NCI-H748 (cell line): ENCODE measurements at regions not wholly inside any gene's neighbourhood (a gene's known extent, or its start where the extent isn't known, plus 50 kb on each side); places are given as distances from the start of the nearest gene placed in this dataset.

Source experiments
- DNase-seq: peaks from one replicate; lab custom pipeline; 2025; ENCODE audit not compliant: unreplicated experiment; lab: John Stamatoyannopoulos, UW

DNA sequence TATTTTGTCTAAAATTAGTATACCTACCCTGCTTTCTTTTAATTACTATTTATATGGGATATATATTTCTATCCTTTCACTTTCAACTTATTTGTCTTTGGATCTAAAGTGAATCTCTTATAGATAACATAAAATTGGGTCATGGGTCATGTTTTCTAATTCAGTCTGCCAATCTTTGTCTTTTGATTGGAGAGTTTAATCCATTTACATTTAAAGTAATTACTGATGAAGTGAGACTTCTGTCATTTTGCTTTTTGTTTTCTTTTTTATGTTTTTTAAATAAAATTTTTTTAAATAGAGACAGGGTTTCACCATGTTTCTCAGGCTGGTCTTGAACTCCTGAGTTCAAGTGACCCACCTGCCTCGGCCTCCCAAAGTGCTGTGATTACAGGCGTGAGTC lies 50.5 kb upstream of the PRDM1 start:
- DNase-seq, result no peak

DNA sequence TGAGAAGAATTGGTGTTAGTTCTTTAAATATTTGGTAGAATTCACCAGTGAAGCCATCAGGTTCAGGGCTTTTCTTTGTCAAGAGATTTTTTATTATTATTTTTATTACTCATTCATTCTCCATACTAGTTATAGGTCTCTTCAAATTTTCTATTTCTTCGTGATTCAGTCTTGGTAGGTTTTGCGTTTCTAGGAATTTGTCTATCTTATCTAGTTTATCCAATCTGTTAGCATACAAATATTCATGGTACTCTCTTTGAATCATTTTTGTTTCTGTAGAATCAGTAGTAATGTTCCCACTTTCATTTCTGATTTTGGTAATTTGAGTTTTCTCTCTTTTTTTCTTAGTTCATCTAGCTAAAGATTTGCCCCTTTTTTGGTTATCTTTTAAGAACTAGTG lies 52.3 kb upstream of the PRDM1 start:
- DNase-seq, result no peak

DNA sequence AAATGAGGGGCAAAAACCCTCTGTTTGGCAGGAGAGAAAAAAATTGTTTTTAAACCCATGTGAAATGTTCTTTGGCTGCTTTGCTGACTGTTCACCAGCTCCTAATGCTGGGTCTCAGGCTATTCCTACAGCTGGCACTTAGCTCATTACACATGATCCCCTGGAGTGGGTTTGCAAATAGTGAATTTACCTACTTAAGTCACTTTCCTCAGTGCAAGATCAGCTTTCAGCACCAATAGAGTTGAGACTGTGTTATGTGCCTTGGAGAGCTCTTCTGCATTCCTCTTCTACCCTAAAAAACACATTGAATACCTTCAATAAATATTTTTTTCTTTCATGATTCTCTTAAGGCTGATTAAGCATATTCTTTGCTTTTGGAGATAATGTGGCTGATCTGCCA lies 58.4 kb upstream of the PRDM1 start:
- peak; percentile 17 for DNase-seq

DNA sequence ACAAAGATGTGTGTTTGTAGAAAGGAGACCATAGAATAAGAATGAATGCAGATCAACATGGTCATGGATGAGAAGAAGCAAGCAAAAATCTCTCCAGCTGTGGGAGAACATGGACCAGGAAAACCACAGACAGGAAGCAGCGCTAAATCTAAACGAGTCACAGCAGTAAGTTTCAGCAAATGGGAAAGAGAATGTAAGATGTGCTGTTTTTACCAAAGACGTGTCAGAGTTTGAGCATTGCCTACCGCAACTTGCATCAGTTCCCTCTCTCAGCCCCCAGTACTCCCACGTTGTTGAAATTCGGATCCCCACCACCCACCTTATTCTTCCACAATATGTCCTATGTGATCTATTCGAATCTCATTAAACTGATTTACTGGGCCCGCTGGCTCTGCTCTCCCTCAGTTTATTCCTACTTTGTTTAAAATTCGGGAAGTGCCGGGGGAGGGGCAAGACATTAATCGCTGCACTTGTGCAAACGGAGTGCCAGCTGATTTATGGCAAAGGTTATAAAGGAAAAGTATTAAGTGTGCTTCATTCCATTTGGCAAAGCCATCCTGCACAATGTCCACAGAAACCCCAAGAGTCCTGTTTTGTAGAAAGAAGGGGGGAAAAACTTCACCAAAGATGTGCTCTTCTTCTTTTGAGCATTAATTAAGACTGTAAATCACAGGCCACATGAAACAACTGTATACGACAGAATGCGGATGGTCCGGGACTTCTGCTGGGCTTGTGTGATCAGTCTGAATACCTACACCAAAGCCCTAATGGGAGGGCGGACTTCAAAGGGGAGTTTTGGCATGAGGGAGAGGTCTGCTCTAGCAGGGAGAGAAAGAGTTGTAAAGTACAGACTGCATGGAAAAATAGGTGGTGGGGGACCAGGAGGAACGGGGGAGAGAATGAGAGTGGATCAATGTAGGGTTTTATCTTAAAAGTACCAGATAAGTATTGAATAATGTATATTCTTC lies 59.1 kb upstream of the PRDM1 start:
- no peak for DNase-seq

- no peak for DNase-seq
These were observed 60.5 kb upstream of the PRDM1 start for GRCh38 chr6:106025655-106026054.

GRCh38 chr6:106022801-106023200 lies 63.3 kb upstream of the PRDM1 start:
- no peak for DNase-seq

DNA sequence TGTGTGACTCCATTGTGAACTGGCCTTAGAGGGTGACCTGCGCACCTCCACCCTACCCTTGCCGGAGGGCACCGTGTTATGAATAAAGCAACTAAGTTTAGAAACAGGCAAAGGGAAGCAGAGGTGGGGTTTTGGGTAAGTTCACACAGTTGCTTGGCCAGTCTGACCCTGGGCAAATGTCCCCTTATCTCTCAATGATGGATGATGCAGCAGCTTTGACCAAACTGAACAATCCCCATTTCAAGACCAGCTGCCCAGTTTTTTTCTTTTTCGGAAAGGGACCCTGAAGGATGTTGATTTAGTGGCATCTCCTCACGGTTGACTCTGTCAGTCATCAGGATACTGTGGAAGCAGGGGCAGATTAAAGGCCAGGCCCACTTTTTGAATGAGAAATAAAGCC lies 68.7 kb upstream of the PRDM1 start:
- no peak for DNase-seq

DNA sequence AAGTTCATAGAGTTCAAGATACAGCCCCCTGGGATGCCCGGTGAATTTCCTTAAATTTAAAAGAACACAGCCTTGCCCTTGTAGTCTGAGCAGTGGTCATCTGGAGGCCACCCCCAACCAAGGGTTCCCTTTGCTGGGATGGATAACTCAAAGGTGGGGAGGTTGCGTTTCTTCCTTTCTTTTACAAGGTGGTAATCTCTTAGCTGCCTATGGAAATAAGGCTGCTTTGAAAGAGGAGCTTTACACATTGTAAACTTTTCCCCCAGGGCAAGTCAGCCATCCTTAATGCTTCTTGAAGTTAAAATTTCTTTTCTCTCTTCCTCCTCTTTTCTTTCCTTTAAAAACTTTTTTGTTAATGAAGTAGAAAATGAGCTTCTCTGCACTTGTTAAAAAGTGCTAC lies 71.2 kb upstream of the PRDM1 start:
- DNase-seq, result no peak

- DNase-seq, result no peak
These were observed 74.7 kb upstream of the PRDM1 start for GRCh38 chr6:106011476-106011875.

DNA sequence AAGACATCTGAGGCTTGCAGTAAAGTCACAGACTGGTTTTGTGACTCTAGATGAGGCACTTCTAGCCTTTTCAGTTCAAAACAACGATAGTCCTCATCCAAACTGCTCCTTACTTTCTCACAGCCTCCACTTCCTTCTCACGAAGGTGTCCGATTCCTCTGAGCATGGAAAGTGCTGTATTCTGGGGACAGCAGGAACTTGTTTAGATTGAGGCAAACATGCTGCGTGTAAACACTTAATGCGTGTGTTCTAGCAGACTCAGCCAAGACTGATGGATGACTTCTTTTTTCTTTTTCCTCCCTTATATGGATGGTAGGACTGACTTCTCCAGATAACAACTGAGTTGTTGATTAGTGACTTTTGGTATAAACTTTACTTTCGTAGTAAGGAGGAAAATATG lies 80.2 kb upstream of the PRDM1 start:
- DNase-seq, result no peak

DNA sequence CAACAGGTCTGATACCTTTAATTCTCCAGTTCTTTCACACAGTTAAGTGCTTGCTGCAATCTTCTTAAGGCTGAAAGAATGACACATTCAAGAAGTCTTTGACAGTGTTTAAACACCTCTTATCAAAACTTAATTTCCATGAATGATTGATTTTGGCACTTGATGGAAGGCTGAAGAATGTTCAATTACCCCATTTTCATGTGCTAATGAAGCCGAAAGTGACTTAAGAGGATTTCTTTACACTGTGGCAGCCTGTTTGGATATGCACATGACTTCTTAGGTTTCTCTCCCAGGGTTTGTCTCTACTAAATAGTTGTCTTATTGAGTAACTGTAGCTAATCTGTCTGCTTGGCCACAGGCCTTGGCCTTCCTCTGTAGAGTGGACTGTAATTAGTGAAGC lies 81.1 kb upstream of the PRDM1 start:
- DNase-seq, result no peak

DNA sequence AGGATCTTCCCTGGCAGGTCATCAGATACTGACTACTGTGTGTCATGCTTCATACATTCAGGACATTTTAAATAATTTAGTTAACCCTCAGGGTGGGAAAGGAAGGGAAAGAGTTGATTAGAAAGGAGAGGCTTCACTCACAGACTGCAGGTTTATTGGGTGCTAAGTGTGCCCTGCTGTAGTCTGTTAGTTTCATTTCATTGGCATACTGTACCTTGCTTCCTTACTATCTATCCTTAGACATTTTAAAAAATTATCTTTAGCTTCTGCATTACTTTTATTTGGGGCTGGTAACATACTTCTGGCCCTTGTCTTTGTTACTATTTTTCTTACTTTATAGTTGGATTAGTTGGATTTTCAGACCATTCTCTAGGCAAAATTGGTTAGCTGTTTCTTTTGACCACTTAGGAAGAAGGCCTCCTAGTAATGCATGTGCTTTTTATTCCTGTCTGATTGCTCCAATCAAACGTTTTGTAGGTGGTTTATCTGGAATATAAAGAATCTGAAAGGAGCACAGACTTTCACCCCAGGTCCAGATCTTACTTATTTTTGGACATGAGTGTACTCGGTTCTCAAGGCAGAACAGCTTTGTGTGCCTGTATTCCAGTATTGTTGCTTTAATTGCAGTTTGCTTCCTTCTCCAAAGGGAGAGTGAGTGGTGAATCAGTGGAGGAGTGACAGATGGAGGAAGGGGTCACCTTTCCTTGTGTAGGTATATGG lies 82.7 kb upstream of the PRDM1 start:
- DNase-seq, result no peak

DNA sequence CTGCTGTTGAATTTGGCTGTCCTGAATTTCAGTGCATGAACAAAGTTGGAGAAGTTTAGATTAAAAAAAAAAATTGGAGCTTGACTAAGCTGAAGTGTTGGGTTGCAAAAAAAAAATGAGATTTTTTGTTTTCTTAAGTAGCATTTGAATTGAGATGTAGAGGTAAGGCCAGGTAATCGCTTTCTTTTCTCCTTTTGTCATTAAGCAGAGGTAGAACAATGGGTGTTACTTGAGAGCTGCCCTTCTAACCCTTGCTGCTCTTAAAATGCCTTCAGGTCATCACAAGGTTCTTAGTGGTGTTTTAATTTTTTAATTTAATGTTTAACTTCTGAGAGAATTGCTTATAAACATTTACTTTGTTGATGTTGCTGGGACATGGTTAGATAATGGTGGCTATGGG lies 84.1 kb upstream of the PRDM1 start:
- DNase-seq, result no peak

DNA sequence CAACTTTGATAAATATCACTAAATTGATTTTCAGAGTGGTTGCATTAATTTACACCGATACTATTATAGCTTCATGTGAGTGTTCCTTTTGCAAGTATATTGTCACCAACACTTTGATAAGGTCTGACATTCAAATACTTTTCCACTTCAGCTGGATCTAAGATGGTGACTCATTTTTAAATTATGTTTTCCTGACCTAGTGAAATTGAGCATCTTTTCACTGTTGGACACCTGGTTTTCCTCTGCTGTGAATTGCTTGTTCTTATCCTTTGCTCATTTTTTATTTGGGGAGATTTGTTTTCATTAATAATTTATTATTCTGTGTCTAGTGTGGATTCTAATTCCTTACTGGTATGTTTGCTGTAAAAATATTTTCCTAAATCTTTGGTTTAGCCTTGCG lies 85.2 kb upstream of the PRDM1 start:
- no peak for DNase-seq

GRCh38 chr6:105997482-105997881 lies 88.7 kb upstream of the PRDM1 start:
- DNase-seq, result no peak

GRCh38 chr6:105995391-105995865 lies 90.7 kb upstream of the PRDM1 start:
- DNase-seq, result peak; percentile 54

DNA sequence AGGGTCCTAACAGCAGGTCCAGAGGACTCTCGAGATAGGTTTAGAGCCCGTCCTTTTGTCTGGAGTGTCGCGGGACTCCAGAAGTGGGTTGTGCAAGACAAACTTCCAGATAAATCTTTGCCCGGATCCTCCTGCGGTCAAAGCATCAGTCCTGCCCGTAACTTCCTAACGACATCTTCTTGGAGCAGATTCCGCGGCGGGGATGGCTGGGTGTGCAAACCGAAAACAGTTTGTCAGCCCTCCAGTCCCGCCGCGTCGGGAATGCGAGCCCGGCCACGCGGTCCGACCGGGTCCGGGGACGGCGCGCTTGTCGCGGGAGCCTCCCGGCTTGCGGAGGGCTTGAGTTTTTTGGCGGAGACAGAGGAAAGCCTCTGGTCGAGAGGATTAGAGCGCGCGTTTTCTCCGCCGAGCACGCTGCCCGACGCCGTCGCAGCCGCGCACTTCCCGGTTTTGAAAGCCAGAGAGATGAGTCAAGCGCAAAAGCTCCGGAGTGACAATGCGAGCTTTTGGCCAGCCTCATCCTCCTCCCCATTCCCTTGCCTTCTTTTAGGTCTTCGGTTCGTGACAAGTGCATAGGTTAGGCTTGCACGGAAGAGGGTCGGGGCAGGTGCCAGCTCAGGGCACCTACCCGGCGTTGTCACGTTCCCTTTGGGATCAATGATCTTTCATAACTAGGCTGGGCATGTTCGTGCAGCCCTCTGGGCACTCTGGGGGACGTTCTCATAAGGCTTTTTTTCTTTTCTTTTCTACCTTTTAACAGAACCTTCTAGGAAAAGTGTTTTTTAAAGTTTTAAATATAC lies 91.3 kb upstream of the PRDM1 start:
- peak; percentile 70 for DNase-seq

DNA sequence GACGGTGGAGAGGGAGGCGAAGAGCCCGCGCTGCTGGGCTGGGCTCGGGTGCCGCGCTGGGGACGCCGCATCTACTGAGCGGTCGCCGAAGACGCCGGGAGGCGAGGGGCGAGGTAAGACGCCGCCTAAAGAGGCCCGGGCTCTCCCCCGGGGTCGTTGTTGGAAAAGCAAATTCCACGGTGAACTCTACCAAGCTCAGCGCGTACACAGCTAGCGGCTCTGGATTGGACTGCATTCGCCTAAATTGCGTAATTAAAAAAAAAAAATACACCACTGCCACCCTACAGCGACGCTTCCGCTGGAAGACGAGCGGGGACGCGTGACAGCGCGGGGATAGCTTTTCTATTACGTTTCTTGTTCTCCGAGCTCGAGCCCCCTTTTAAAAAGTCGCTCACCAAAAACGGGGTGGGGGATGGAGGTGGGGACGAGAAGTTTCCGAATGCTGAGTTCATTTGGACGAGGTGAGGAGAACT lies 92.0 kb upstream of the PRDM1 start:
- DNase-seq, result no peak

DNA sequence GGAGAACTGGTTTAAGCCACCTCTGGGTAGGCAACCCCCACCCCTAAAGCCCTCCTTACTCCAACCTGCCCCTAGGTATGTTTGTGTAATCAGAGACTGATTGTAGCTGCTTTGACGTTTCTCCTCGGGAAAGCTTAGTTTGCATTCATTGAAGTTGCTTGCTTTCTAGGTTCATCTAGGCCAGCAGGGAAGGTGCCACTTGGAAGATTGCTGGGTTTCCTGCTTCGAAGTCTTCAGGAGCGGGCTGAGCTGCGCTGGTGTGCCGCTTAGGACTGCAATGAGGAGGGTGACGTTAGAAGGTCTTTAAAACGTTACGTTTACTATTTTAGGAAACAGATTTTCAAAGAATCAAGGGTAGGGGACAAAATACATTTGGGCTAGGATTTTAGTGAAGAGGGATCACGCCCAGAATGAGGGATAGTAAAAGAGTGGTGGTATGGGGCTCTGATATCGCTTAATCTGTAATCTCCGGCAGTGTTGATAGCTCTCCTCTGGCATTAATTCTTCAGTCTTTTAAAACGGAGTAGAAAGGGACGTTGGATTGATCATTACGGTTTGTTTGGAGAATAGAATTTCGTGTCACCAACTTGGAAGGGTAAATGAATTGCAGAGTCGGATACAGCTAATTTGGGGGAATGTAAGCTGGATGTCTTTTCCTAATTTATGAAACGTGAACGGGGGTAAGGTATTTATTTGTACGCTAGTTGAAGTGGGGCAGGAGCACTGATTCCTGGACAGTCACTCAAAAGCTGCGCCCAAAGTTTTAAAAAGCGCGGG lies 92.6 kb upstream of the PRDM1 start:
- DNase-seq, result no peak

- DNase-seq, result peak; percentile 88
These were observed 93.7 kb upstream of the PRDM1 start for GRCh38 chr6:105992315-105992961.
